22Rv1 (cell line): ENCODE measurements at regions not wholly inside any gene's neighbourhood (a gene's known extent, or its start where the extent isn't known, plus 50 kb on each side); places are given as distances from the start of the nearest gene placed in this dataset.

Experiments used
- ZFX ChIP-seq: fragments of 450-650 bp; IDR thresholded peaks from 2 replicates; pipeline ENCODE4 v1.6.1; 2017; ENCODE audit warnings: antibody characterized with exemption, borderline replicate concordance
- TF ChIP-seq, protein P1 (sequence below): fragments of 450-650 bp; IDR thresholded peaks from 2 replicates; pipeline ENCODE4 v1.5.1; 2017; ENCODE audit warnings: mild to moderate bottlenecking

DNA sequence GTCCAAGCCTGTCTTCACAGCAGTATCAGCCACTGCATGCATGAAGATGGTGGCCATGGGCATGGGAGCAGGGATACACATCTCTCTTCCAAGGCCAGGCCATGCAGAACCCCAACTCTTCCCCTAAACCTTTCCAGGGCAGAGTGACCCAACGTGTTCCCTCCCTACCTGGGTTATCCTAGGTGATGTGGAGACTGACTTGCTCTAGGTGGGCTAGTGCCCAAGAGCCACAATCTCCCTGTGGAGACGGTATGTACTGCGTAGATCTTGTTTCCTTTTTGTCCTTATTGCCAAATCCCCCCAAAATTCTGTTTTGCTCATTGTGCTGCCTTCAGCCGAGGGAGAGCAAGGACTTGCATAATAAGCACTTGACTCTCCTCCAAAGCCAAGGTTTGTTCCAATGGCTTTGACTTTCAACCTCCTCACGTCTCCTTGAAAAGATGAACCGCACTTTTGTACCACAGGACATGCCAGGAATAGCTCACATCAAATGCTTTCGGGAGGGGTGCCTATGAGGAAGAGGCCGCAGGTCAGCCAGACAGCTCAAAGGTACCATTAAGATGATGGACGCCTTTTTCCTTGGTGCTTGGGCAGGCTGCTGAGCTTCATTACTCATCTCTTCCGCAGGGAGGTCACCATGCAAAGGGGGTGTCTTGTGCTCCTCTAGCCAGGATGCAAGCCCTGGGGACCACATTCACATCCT lies 76.2 kb upstream of the GLI2 start:
- TF ChIP-seq, protein P1, sequence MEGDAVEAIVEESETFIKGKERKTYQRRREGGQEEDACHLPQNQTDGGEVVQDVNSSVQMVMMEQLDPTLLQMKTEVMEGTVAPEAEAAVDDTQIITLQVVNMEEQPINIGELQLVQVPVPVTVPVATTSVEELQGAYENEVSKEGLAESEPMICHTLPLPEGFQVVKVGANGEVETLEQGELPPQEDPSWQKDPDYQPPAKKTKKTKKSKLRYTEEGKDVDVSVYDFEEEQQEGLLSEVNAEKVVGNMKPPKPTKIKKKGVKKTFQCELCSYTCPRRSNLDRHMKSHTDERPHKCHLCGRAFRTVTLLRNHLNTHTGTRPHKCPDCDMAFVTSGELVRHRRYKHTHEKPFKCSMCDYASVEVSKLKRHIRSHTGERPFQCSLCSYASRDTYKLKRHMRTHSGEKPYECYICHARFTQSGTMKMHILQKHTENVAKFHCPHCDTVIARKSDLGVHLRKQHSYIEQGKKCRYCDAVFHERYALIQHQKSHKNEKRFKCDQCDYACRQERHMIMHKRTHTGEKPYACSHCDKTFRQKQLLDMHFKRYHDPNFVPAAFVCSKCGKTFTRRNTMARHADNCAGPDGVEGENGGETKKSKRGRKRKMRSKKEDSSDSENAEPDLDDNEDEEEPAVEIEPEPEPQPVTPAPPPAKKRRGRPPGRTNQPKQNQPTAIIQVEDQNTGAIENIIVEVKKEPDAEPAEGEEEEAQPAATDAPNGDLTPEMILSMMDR = no peak
- TF ChIP-seq ZFX = no peak
